SU-DHL-6 (cell line): ENCODE measurements at regions not wholly inside any gene's neighbourhood (a gene's known extent, or its start where the extent isn't known, plus 50 kb on each side); places are given as distances from the start of the nearest gene placed in this dataset.

Experiments
- H2AFZ ChIP-seq: fragments of 200-600 bp; sonication (generic); 2 replicates; pipeline ENCODE4 v1.6.1; 2014; ENCODE audit warnings: low read depth, mild to moderate bottlenecking, moderate library complexity, mixed read lengths, antibody characterized with exemption, low read length; ENCODE audit not compliant: severe bottlenecking
- H3F3A ChIP-seq: fragments of 200-600 bp; shearing (Covaris generic); 2 replicates; pipeline ENCODE4 v1.6.0; 2016; ENCODE audit warnings: antibody characterized with exemption, mild to moderate bottlenecking; ENCODE audit not compliant: insufficient read depth
- H3K27ac ChIP-seq: fragments of 200-600 bp; sonication (generic); 2 replicates; pipeline ENCODE4 v1.5.1; 2016; ENCODE audit warnings: low read depth, mild to moderate bottlenecking, low read length, moderate library complexity, mixed read lengths
- H3K27me3 ChIP-seq: fragments of 200-600 bp; sonication (generic), shearing (Covaris generic); 2 replicates; pipeline ENCODE4 v1.6.0; 2014; ENCODE audit warnings: mild to moderate bottlenecking, low read length
- H3K36me3 ChIP-seq: fragments of 200-600 bp; sonication (generic); 2 replicates; pipeline ENCODE4 v1.6.1; 2014; ENCODE audit warnings: mild to moderate bottlenecking, low read length, mixed read lengths
- H3K4me2 ChIP-seq: fragments of 300-600, 200-600 bp; shearing (Covaris generic), sonication (generic); 2 replicates; pipeline ENCODE4 v1.6.0; 2014; ENCODE audit warnings: low read length, low read depth, mild to moderate bottlenecking; ENCODE audit not compliant: poor library complexity, severe bottlenecking
- H3K4me3 ChIP-seq: fragments of 200-600 bp; sonication (generic); 2 replicates; pipeline ENCODE4 v1.5.1; 2014; ENCODE audit warnings: antibody characterized with exemption, low read length, mild to moderate bottlenecking, mixed read lengths; ENCODE audit not compliant: insufficient read depth, poor library complexity, severe bottlenecking
- H3K79me2 ChIP-seq: fragments of 200-600 bp; sonication (generic); 2 replicates; pipeline ENCODE4 v1.6.1; 2014; ENCODE audit warnings: mild to moderate bottlenecking, low read length, moderate library complexity; ENCODE audit not compliant: insufficient read depth
- H3K9ac ChIP-seq: fragments of 200-600 bp; sonication (generic); 2 replicates; pipeline ENCODE4 v1.7.0; 2014; ENCODE audit warnings: mild to moderate bottlenecking, low read length
- H3K9me2 ChIP-seq: fragments of 200-600 bp; sonication (generic); replicated peaks from 2 replicates; pipeline ENCODE4 v1.6.1; 2014; ENCODE audit warnings: low read length; ENCODE audit not compliant: insufficient read depth
- H3K9me3 ChIP-seq: fragments of 200-600 bp; sonication (generic); 2 replicates; pipeline ENCODE4 v1.6.1; 2014; ENCODE audit warnings: low read length, mixed read lengths; ENCODE audit not compliant: insufficient read depth
- H4K20me1 ChIP-seq: fragments of 200-600 bp; sonication (generic); 2 replicates; pipeline ENCODE4 v1.6.1; 2014; ENCODE audit warnings: low read depth, mild to moderate bottlenecking, antibody characterized with exemption, low read length, moderate library complexity, mixed read lengths
- EZH2phosphoT487 ChIP-seq: fragments of 200-600 bp; sonication (generic), shearing (Covaris generic); conservative IDR thresholded peaks from 2 replicates; pipeline ENCODE4 v1.6.1; 2018; ENCODE audit warnings: mild to moderate bottlenecking, antibody characterized with exemption, low read length, moderate library complexity, mixed read lengths
- TF ChIP-seq, protein P1 (sequence below): fragments of 200-600 bp; sonication (generic); IDR thresholded peaks from one replicate; pipeline ENCODE4 v1.5.1; 2017; ENCODE audit warnings: antibody characterized with exemption, mild to moderate bottlenecking, low read length, moderate library complexity; ENCODE audit not compliant: insufficient read depth, poor library complexity, severe bottlenecking

DNA sequence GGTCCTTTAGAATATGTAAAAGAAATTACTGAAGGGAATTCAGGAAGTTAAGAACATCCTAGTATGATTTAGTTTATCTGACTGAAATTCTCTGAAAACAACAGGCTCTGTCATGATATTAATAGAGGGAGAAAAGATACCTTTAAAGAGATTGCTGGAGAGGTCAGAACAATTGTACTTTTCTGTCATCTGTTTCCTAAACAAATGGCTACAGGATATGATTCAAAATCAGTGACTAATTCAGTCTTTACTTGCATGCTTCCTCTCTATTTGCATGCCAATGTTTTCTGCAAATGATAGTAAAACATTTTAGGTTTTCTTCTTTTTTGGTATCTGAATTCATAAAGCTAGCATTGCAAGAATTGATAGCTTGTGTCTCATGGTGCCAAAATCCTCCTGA lies 616.7 kb upstream of the PCDH7 start:
- no peak overlapping the region for H3K9ac ChIP-seq
- peak overlapping the region; percentile 81 for H2AFZ ChIP-seq
- H3K9me2 ChIP-seq: no peaks in the 10 kb centered on the region
- no peaks in the 10 kb centered on the region for H3F3A ChIP-seq
- no peaks in the 10 kb centered on the region for H4K20me1 ChIP-seq
- no peaks in the 10 kb centered on the region for H3K79me2 ChIP-seq
- no peaks in the 10 kb centered on the region for H3K9me3 ChIP-seq
- H3K36me3 ChIP-seq: no peaks in the 10 kb centered on the region
- TF ChIP-seq EZH2phosphoT487: no peak
- TF ChIP-seq, protein P1, sequence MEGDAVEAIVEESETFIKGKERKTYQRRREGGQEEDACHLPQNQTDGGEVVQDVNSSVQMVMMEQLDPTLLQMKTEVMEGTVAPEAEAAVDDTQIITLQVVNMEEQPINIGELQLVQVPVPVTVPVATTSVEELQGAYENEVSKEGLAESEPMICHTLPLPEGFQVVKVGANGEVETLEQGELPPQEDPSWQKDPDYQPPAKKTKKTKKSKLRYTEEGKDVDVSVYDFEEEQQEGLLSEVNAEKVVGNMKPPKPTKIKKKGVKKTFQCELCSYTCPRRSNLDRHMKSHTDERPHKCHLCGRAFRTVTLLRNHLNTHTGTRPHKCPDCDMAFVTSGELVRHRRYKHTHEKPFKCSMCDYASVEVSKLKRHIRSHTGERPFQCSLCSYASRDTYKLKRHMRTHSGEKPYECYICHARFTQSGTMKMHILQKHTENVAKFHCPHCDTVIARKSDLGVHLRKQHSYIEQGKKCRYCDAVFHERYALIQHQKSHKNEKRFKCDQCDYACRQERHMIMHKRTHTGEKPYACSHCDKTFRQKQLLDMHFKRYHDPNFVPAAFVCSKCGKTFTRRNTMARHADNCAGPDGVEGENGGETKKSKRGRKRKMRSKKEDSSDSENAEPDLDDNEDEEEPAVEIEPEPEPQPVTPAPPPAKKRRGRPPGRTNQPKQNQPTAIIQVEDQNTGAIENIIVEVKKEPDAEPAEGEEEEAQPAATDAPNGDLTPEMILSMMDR: no peak
- no peak overlapping the region for H3K4me2 ChIP-seq
- H3K27ac ChIP-seq: no peak overlapping the region
- H3K27me3 ChIP-seq: no peaks in the 10 kb centered on the region
- H3K4me3 ChIP-seq: no peak overlapping the region

DNA sequence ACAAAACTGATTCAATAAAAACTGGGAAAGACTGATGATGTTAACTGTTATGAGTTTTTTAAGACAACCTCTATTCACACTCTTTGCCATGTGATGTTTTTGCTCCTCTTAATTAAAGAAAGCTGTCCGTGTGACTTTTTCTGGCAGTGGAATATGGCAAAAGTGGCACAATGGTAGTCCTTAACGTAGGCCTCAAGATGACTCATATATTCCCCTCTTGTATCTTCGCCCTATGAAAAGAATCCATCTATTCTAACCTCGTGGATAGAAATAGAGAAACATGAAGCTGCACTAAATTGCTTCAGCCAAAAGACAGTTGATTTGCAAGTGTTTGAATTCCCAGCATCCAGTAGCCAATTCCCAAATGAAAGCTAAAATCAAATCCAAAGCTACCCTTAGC lies 603.8 kb upstream of the PCDH7 start:
- H2AFZ ChIP-seq: peak overlapping the region; percentile 38
- H3F3A ChIP-seq: no peaks in the 10 kb centered on the region
- no peak overlapping the region for H3K4me2 ChIP-seq
- H3K27me3 ChIP-seq: no peaks in the 10 kb centered on the region
- peaks cover 18% of the 10 kb centered on the region; the same call in 1 of the 2 replicates for H3K9me3 ChIP-seq
- no peaks in the 10 kb centered on the region for H3K79me2 ChIP-seq
- H4K20me1 ChIP-seq: no peaks in the 10 kb centered on the region
- TF ChIP-seq, protein P1: no peak
- no peak for TF ChIP-seq EZH2phosphoT487
- no peak overlapping the region for H3K27ac ChIP-seq
- no peaks in the 10 kb centered on the region for H3K9me2 ChIP-seq
- H3K4me3 ChIP-seq: no peak overlapping the region
- no peaks in the 10 kb centered on the region for H3K36me3 ChIP-seq
- no peak overlapping the region for H3K9ac ChIP-seq

DNA sequence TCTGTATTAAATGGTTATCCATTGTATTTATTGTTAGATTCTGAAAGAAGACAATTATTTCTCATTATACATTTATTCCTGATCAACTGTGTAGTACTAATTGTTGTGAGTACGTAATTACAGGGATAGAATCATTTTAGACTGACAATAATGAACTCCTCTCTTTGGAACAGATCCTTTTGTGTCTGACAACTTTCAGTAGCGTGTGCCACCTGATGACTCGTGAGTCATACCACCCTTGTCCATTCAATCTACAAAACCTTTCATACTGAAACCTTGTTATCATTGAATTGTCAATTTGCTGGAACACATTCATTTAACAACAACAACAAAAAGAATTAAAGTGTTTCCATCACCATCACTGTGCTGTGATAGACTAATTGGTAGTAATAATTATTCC lies 602.7 kb upstream of the PCDH7 start:
- Histone ChIP-seq H3K79me2 (no peaks in the 10 kb centered on the region), H3K9me2 (no peaks in the 10 kb centered on the region), H3K9me3 (peaks cover 16% of the 10 kb centered on the region; the same call in 1 of the 2 replicates), H2AFZ (peak overlapping the region; percentile 38), H4K20me1 (no peaks in the 10 kb centered on the region), H3K4me3 (no peak overlapping the region), H3K9ac (no peak overlapping the region), H3K36me3 (no peaks in the 10 kb centered on the region), H3K27ac (no peak overlapping the region), H3K4me2 (no peak overlapping the region), H3K27me3 (no peaks in the 10 kb centered on the region), H3F3A (no peaks in the 10 kb centered on the region)
- TF ChIP-seq, protein P1: no peak
- no peak for TF ChIP-seq EZH2phosphoT487
